ENCODE measurements at regions not wholly inside any gene's neighbourhood (a gene's known extent, or its start where the extent isn't known, plus 50 kb on each side); places are given as distances from the start of the nearest gene placed in this dataset.

DNA sequence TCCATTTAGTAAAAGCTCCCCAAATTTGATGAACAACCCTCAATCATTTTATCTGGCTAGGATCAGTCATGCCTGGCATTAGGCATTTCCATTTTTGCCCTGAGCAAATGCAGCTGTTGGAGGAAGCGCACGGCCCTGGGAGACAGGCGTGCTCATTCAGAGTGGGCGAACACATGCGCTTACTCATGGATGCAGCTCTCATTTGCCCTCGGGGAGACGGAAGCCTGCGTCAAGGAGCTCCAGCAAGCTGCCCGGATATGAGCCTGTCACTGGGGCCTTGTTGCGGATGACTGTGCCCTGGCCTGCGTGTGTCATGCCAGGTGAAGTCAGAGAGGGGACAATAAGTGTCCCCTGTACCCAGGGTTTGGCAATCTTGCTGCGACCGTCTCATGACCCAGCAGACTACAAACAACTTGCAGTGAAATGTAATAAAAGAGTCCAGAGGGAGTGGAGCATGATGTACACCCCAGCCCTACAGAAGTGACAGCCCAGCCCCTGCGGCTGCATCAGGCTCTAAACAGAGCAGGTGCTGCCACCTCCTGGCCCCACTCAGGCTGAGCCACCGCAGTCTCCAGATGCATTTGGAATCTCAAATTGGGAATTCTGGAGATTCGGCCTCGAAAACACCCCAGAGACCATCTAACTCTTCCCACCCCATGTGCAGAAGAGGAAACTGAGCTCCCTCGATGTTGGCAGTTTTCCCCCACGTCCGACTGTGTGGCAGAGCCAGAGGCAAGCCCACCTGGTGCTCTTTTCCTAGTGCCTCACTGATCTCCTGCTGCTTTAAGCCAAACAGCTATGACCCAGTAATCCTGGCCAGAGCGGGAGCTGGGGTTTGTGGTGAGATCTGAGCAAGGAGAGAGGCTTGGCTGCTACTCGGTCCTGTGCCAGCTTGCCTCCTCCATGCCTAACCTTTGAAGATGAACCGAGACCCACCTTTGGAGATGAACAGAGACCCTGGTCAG is 105.0 kb upstream of the ALK start:
- Histone ChIP-seq H3K4me1 (ENCODE audit: insufficient read depth, low read length) (peaks cover 9% of the 10 kb centered on the region), H3K36me3 (ENCODE audit: insufficient read depth, low read length) (no peaks in the 10 kb centered on the region), H3K27me3 (ENCODE audit: insufficient read depth, low read length) (peaks cover 20% of the 10 kb centered on the region), H3K79me2 (ENCODE audit: insufficient read depth, low read length) (no peaks in the 10 kb centered on the region), H4K20me1 (ENCODE audit: insufficient read depth, low read length) (no peaks in the 10 kb centered on the region), H3K27ac (ENCODE audit: low read depth, low read length) (no peak overlapping the region), H3K9me3 (ENCODE audit: insufficient read depth, low read depth, low read length) (no peaks in the 10 kb centered on the region), H3K4me3 (ENCODE audit: insufficient read depth, low read depth, low read length) (no peak overlapping the region), H2AFZ (ENCODE audit: low read depth, low read length) (peak overlapping the region; percentile 24), H3K4me2 (ENCODE audit: low read length) (peak overlapping the region; percentile 63), H3K9ac (ENCODE audit: low read length) (no peak overlapping the region)
- no peak overlapping the region for H3K27ac Mint-ChIP-seq (ENCODE audit: unreplicated experiment)
- FAIRE-seq (no peak), DNase-seq (ENCODE audit: low read depth) (peak; percentile 51)
- H3K36me3 Mint-ChIP-seq (ENCODE audit: low read depth, unreplicated experiment), result no peaks in the 10 kb centered on the region
- H3K9me3 Mint-ChIP-seq (ENCODE audit: unreplicated experiment), result no peaks in the 10 kb centered on the region
- H3K4me1 Mint-ChIP-seq (ENCODE audit: low read depth, unreplicated experiment), result no peaks in the 10 kb centered on the region
- no peak for TF ChIP-seq EZH2 (IDR thresholded peaks at IDR 0.05; ENCODE audit: insufficient read depth, low read length)
- peak; percentile 69 for TF ChIP-seq CTCF (IDR thresholded peaks at IDR 0.05; ENCODE audit: insufficient read depth, low read depth, low read length)
- peaks cover 39% of the 10 kb centered on the region for H3K27me3 Mint-ChIP-seq (ENCODE audit: low read depth, unreplicated experiment)
- H3K4me3 Mint-ChIP-seq (ENCODE audit: unreplicated experiment), result no peak overlapping the region

GRCh38 chr2:30029804-30030203 is 108.4 kb upstream of the ALK start:
- Mint-ChIP-seq H3K4me1 (ENCODE audit: low read depth, unreplicated experiment) (no peaks in the 10 kb centered on the region), H3K9me3 (ENCODE audit: unreplicated experiment) (no peaks in the 10 kb centered on the region), H3K27ac (ENCODE audit: unreplicated experiment) (no peak overlapping the region), H3K36me3 (ENCODE audit: low read depth, unreplicated experiment) (no peaks in the 10 kb centered on the region), H3K27me3 (ENCODE audit: low read depth, unreplicated experiment) (peaks cover 39% of the 10 kb centered on the region), H3K4me3 (ENCODE audit: unreplicated experiment) (no peak overlapping the region)
- no peaks in the 10 kb centered on the region for H4K20me1 ChIP-seq (ENCODE audit: insufficient read depth, low read length)
- H3K27ac ChIP-seq (ENCODE audit: low read depth, low read length), result no peak overlapping the region
- H3K4me3 ChIP-seq (ENCODE audit: insufficient read depth, low read depth, low read length), result no peak overlapping the region
- FAIRE-seq (no peak), DNase-seq (ENCODE audit: low read depth) (no peak)
- H3K4me1 ChIP-seq (ENCODE audit: insufficient read depth, low read length), result peaks cover 9% of the 10 kb centered on the region
- H3K9ac ChIP-seq (ENCODE audit: low read length), result no peak overlapping the region
- H3K4me2 ChIP-seq (ENCODE audit: low read length), result no peak overlapping the region
- no peaks in the 10 kb centered on the region for H3K79me2 ChIP-seq (ENCODE audit: insufficient read depth, low read length)
- H3K27me3 ChIP-seq (ENCODE audit: insufficient read depth, low read length), result peaks cover 20% of the 10 kb centered on the region
- H3K36me3 ChIP-seq (ENCODE audit: insufficient read depth, low read length), result no peaks in the 10 kb centered on the region
- no peak overlapping the region for H2AFZ ChIP-seq (ENCODE audit: low read depth, low read length)
- TF ChIP-seq EZH2 (IDR thresholded peaks at IDR 0.05; ENCODE audit: insufficient read depth, low read length) (no peak), CTCF (IDR thresholded peaks at IDR 0.05; ENCODE audit: insufficient read depth, low read depth, low read length) (no peak)
- H3K9me3 ChIP-seq (ENCODE audit: insufficient read depth, low read depth, low read length), result no peaks in the 10 kb centered on the region

DNA sequence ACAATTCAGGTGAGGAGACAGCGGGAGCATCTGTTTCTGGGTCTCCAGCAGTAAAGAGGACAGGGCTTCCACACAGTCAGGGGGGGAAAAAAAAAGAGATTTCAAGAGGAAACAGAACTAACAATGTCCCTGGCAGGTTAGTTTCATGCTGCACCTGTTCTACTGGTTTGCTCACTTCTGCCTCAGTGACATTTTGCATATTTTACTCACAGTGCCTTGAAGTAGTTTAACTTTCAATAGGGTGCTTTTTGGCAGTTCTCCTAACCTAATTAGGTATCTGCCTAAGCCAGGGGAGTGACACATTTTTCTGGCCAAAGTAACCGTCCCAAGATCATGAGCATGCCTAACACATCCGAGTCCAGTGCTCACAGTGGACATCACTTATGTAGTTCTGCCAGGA is 109.0 kb upstream of the ALK start:
- no peak overlapping the region for H3K9ac ChIP-seq (ENCODE audit: low read length)
- DNase-seq (ENCODE audit: low read depth) (no peak), FAIRE-seq (no peak)
- no peak overlapping the region for H3K27ac Mint-ChIP-seq (ENCODE audit: unreplicated experiment)
- H3K27ac ChIP-seq (ENCODE audit: low read depth, low read length), result no peak overlapping the region
- H2AFZ ChIP-seq (ENCODE audit: low read depth, low read length), result no peak overlapping the region
- H3K27me3 ChIP-seq (ENCODE audit: insufficient read depth, low read length), result peaks cover 20% of the 10 kb centered on the region
- no peaks in the 10 kb centered on the region for H4K20me1 ChIP-seq (ENCODE audit: insufficient read depth, low read length)
- H3K36me3 Mint-ChIP-seq (ENCODE audit: low read depth, unreplicated experiment), result no peaks in the 10 kb centered on the region
- no peak overlapping the region for H3K4me2 ChIP-seq (ENCODE audit: low read length)
- TF ChIP-seq EZH2 (IDR thresholded peaks at IDR 0.05; ENCODE audit: insufficient read depth, low read length) (no peak), CTCF (IDR thresholded peaks at IDR 0.05; ENCODE audit: insufficient read depth, low read depth, low read length) (no peak)
- peaks cover 39% of the 10 kb centered on the region for H3K27me3 Mint-ChIP-seq (ENCODE audit: low read depth, unreplicated experiment)
- no peaks in the 10 kb centered on the region for H3K36me3 ChIP-seq (ENCODE audit: insufficient read depth, low read length)
- no peaks in the 10 kb centered on the region for H3K9me3 Mint-ChIP-seq (ENCODE audit: unreplicated experiment)
- no peak overlapping the region for H3K4me3 Mint-ChIP-seq (ENCODE audit: unreplicated experiment)
- no peaks in the 10 kb centered on the region for H3K9me3 ChIP-seq (ENCODE audit: insufficient read depth, low read depth, low read length)
- no peak overlapping the region for H3K4me3 ChIP-seq (ENCODE audit: insufficient read depth, low read depth, low read length)
- no peaks in the 10 kb centered on the region for H3K79me2 ChIP-seq (ENCODE audit: insufficient read depth, low read length)
- H3K4me1 Mint-ChIP-seq (ENCODE audit: low read depth, unreplicated experiment), result no peaks in the 10 kb centered on the region
- peaks cover 9% of the 10 kb centered on the region for H3K4me1 ChIP-seq (ENCODE audit: insufficient read depth, low read length)

All from astrocyte (in vitro differentiated cells and primary cell).